Fibroblast of villous mesenchyme (primary cell): ENCODE measurements at regions not wholly inside any gene's neighbourhood (a gene's known extent, or its start where the extent isn't known, plus 50 kb on each side); places are given as distances from the start of the nearest gene placed in this dataset.

ENCODE experiments used
- DNase-seq: peaks from one replicate; pipeline ENCODE4 v3.0.0-alpha.2; 2010; ENCODE audit warnings: low read depth
- H3K4me3 ChIP-seq: 2 replicates; pipeline ENCODE4 v1.5.1; 2011; ENCODE audit warnings: low read depth, mild to moderate bottlenecking, low read length
- CTCF ChIP-seq: IDR thresholded peaks from 2 replicates; pipeline ENCODE4 v1.5.1; 2012; ENCODE audit warnings: low read depth, mild to moderate bottlenecking, low read length; ENCODE audit not compliant: insufficient read depth

- no peak overlapping the region for H3K4me3 ChIP-seq
- no peak for TF ChIP-seq CTCF
- DNase-seq, result no peak
Measured at GRCh38 chr20:22342410-22342809, 242.0 kb downstream of the FOXA2 start.

GRCh38 chr20:22341508-22341907 lies 242.9 kb downstream of the FOXA2 start:
- TF ChIP-seq CTCF, result no peak
- H3K4me3 ChIP-seq, result no peak overlapping the region
- peak; percentile 8 for DNase-seq

GRCh38 chr20:22339946-22340345 lies 244.4 kb downstream of the FOXA2 start:
- TF ChIP-seq CTCF, result no peak
- no peak overlapping the region for H3K4me3 ChIP-seq
- DNase-seq, result no peak

GRCh38 chr20:22339091-22339881 lies 245.1 kb downstream of the FOXA2 start:
- TF ChIP-seq CTCF, result peak; percentile 73
- DNase-seq, result peak; percentile 73
- H3K4me3 ChIP-seq, result no peak overlapping the region

GRCh38 chr20:22338140-22338708 lies 246.1 kb downstream of the FOXA2 start:
- no peak for DNase-seq
- H3K4me3 ChIP-seq, result no peak overlapping the region
- TF ChIP-seq CTCF, result no peak

GRCh38 chr20:22335210-22335609 lies 249.2 kb downstream of the FOXA2 start:
- H3K4me3 ChIP-seq, result no peak overlapping the region
- TF ChIP-seq CTCF, result no peak
- DNase-seq, result no peak
